ENCODE measurements at regions not wholly inside any gene's neighbourhood (a gene's known extent, or its start where the extent isn't known, plus 50 kb on each side); places are given as distances from the start of the nearest gene placed in this dataset.

DNA sequence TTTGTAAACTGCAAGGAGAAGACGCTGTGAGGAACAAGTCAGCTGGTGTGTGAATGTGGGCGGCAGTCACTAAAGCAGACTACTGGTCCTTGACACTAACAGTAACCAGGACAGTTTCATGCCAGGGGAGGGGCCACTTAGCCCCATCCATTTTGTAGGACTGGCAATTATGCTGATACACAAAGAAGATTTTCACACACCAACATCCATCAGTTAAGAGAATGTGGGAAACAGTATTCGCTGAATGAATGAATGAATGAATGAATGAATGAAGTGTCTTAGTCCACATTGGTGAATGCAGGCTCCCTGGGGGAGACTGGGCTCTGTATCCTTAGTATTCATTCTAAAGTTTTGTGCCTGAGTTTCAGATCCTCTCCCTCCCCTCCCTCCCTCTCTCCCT, 590.4 kb downstream of the BRD1 start:
- TF ChIP-seq CTCF (conservative IDR thresholded peaks at IDR 0.05; ENCODE audit: low read depth in 2 of 2), result no peak
- TF ChIP-seq POLR2AphosphoS5 (IDR thresholded peaks at IDR 0.05; ENCODE audit: low read depth), result no peak
- TF ChIP-seq ETS1 (IDR thresholded peaks at IDR 0.05), result no peak
- TF ChIP-seq EZH2 (IDR thresholded peaks at IDR 0.05; ENCODE audit: low read depth, unreplicated experiment), result no peak
- TF ChIP-seq EZH2phosphoT487 (IDR thresholded peaks at IDR 0.05; ENCODE audit: unreplicated experiment), result no peak
- no peak for TF ChIP-seq STAT1 (IDR thresholded peaks at IDR 0.05; ENCODE audit: unreplicated experiment)
- no peak for TF ChIP-seq JUNB (IDR thresholded peaks at IDR 0.05; ENCODE audit: unreplicated experiment)
- TF ChIP-seq, protein P1, sequence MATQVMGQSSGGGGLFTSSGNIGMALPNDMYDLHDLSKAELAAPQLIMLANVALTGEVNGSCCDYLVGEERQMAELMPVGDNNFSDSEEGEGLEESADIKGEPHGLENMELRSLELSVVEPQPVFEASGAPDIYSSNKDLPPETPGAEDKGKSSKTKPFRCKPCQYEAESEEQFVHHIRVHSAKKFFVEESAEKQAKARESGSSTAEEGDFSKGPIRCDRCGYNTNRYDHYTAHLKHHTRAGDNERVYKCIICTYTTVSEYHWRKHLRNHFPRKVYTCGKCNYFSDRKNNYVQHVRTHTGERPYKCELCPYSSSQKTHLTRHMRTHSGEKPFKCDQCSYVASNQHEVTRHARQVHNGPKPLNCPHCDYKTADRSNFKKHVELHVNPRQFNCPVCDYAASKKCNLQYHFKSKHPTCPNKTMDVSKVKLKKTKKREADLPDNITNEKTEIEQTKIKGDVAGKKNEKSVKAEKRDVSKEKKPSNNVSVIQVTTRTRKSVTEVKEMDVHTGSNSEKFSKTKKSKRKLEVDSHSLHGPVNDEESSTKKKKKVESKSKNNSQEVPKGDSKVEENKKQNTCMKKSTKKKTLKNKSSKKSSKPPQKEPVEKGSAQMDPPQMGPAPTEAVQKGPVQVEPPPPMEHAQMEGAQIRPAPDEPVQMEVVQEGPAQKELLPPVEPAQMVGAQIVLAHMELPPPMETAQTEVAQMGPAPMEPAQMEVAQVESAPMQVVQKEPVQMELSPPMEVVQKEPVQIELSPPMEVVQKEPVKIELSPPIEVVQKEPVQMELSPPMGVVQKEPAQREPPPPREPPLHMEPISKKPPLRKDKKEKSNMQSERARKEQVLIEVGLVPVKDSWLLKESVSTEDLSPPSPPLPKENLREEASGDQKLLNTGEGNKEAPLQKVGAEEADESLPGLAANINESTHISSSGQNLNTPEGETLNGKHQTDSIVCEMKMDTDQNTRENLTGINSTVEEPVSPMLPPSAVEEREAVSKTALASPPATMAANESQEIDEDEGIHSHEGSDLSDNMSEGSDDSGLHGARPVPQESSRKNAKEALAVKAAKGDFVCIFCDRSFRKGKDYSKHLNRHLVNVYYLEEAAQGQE (IDR thresholded peaks at IDR 0.05; ENCODE audit: unreplicated experiment), result no peak
- no peak for TF ChIP-seq NANOG (IDR thresholded peaks at IDR 0.05; ENCODE audit: borderline replicate concordance)
- no peak for TF ChIP-seq ZNF114 (CRISPR knock-in tag; IDR thresholded peaks at IDR 0.05)
- TF ChIP-seq CREB1 (CRISPR knock-in tag; IDR thresholded peaks at IDR 0.05; ENCODE audit: low read depth), result no peak
- no peak for TF ChIP-seq ZNF331 (CRISPR knock-in tag; IDR thresholded peaks at IDR 0.05; ENCODE audit: low read depth)

Measured in GM23338 (cell line).